GM18498 (cell line): ENCODE measurements at regions not wholly inside any gene's neighbourhood (a gene's known extent, or its start where the extent isn't known, plus 50 kb on each side); places are given as distances from the start of the nearest gene placed in this dataset.

ENCODE experiments used
- ATAC-seq: cut with Tn5 transposase; IDR thresholded peaks from one replicate; pipeline ENCODE4 v1.9.1; 2021; ENCODE audit warnings: mild to moderate bottlenecking, moderate library complexity; ENCODE audit not compliant: unreplicated experiment

GRCh38 chr2:111701266-111701665 lies 182.7 kb downstream of the ANAPC1 start:
- no peak for ATAC-seq

- ATAC-seq, result no peak
Measured at GRCh38 chr2:111701798-111702118, 182.2 kb downstream of the ANAPC1 start.

- ATAC-seq, result no peak
Measured at GRCh38 chr2:111702119-111702803, 181.7 kb downstream of the ANAPC1 start.

GRCh38 chr2:111702804-111703196 lies 181.2 kb downstream of the ANAPC1 start:
- ATAC-seq, result no peak

GRCh38 chr2:111703759-111704158 lies 180.2 kb downstream of the ANAPC1 start:
- ATAC-seq, result no peak

- ATAC-seq, result no peak
Measured at GRCh38 chr2:111704246-111704645, 179.7 kb downstream of the ANAPC1 start.

- ATAC-seq, result peak; percentile 29
Measured at GRCh38 chr2:111705239-111705638, 178.8 kb downstream of the ANAPC1 start.

GRCh38 chr2:111705711-111706336 lies 178.2 kb downstream of the ANAPC1 start:
- peak; percentile 90 for ATAC-seq

- ATAC-seq, result peak; percentile 3
Measured at GRCh38 chr2:111706481-111707001, 177.5 kb downstream of the ANAPC1 start.

- ATAC-seq, result no peak
Measured at GRCh38 chr2:111707700-111708099, 176.3 kb downstream of the ANAPC1 start.

- ATAC-seq, result no peak
Measured at GRCh38 chr2:111708476-111709180, 175.4 kb downstream of the ANAPC1 start.

- no peak for ATAC-seq
Measured at GRCh38 chr2:111709321-111709720, 174.7 kb downstream of the ANAPC1 start.

- ATAC-seq, result no peak
Measured at GRCh38 chr2:111710085-111710484, 173.9 kb downstream of the ANAPC1 start.

GRCh38 chr2:111710613-111711012 lies 173.4 kb downstream of the ANAPC1 start:
- ATAC-seq, result no peak

GRCh38 chr2:111711270-111711669 lies 172.7 kb downstream of the ANAPC1 start:
- ATAC-seq, result no peak

GRCh38 chr2:111712361-111712760 lies 171.6 kb downstream of the ANAPC1 start:
- no peak for ATAC-seq

- ATAC-seq, result no peak
Measured at GRCh38 chr2:111712940-111713515, 171.0 kb downstream of the ANAPC1 start.

GRCh38 chr2:111715987-111716904 lies 167.7 kb downstream of the ANAPC1 start:
- no peak for ATAC-seq

- no peak for ATAC-seq
Measured at GRCh38 chr2:111716905-111717775, 166.9 kb downstream of the ANAPC1 start.
